GM12878 (cell line): ENCODE measurements at regions not wholly inside any gene's neighbourhood (a gene's known extent, or its start where the extent isn't known, plus 50 kb on each side); places are given as distances from the start of the nearest gene placed in this dataset.

ENCODE experiments used
- ATAC-seq: fragments of 200-7000 bp; cut with Tn5 transposase; 3 replicates; pipeline ENCODE4 v1.9.1; 2020; ENCODE audit warnings: mild to moderate bottlenecking, moderate library complexity
- BruUV-seq: library from RNA; stranded (reverse); fragments of 400-500 nt; replicated peaks from 2 replicates; lab custom pipeline; 2021; lab: Mats Ljungman, UMichigan
- CTCF ChIA-PET: fragments of 300-600 bp; sonication (Branson Sonifier 250); formaldehyde crosslinking; extraction: SDS; loops from one replicate; lab custom pipeline; 2021; ENCODE audit warnings: inconsistent platforms; lab: Yijun Ruan, JAX
- POLR2A ChIA-PET: fragments of 350-600 bp; formaldehyde crosslinking; extraction: SDS; loops from one replicate; lab custom pipeline; 2021; ENCODE audit warnings: inconsistent platforms; lab: Charles Lee
- RAD21 ChIA-PET: fragments of 300-600 bp; sonication (Branson Sonifier 250); formaldehyde crosslinking; loops from one replicate; lab custom pipeline; 2023; ENCODE audit warnings: antibody characterized with exemption; ENCODE audit not compliant: unreplicated experiment; lab: Charles Lee
- SMC1A ChIA-PET: fragments of 300-600 bp; sonication (Branson Sonifier 250); formaldehyde crosslinking; loops from one replicate; lab custom pipeline; 2023; ENCODE audit not compliant: unreplicated experiment, uncharacterized antibody; lab: Charles Lee
- DNase-seq: peaks from one replicate; pipeline ENCODE4 v3.0.0-alpha.2; 2011; ENCODE audit warnings: low read depth, low spot score
- FAIRE-seq: peaks from 3 replicates; lab custom pipeline; 2011; peaks lifted over from hg19 to GRCh38; lab: Jason Lieb, UNC
- H2AFZ ChIP-seq: 2 replicates; pipeline ENCODE4 v1.6.0; 2011; ENCODE audit warnings: low read depth, low read length, control low read depth; ENCODE audit not compliant: control insufficient read depth
- H3K27ac ChIP-seq: 2 replicates; pipeline ENCODE4 v1.5.1; 2011; ENCODE audit warnings: control low read depth; ENCODE audit not compliant: control insufficient read depth, insufficient read depth
- H3K27me3 ChIP-seq, 2 experiments: replicated peaks in 1 of 2; 2 replicates each; pipeline versions ENCODE4 v1.6.0 to v1.6.1; 2011; ENCODE audit warnings: low read length in 1 of 2; ENCODE audit not compliant: control insufficient read depth in 2 of 2, insufficient read depth in 2 of 2
- H3K36me3 ChIP-seq, 2 experiments: 2 replicates each; pipeline ENCODE4 v1.5.1; 2011; ENCODE audit warnings: low read length in 1 of 2; ENCODE audit not compliant: control insufficient read depth in 2 of 2, insufficient read depth in 2 of 2
- H3K4me1 ChIP-seq: 2 replicates; pipeline ENCODE4 v1.6.1; 2011; ENCODE audit warnings: mild to moderate bottlenecking, low read length, moderate library complexity, mixed read lengths; ENCODE audit not compliant: control insufficient read depth, insufficient read depth
- H3K4me2 ChIP-seq: 2 replicates; pipeline ENCODE4 v1.6.0; 2011; ENCODE audit warnings: control low read depth; ENCODE audit not compliant: control insufficient read depth, insufficient read depth
- H3K4me3 ChIP-seq: fragments of 200-600 bp; sonication (generic); 2 replicates; pipeline ENCODE4 v1.5.1; 2016
- H3K79me2 ChIP-seq: 2 replicates; pipeline ENCODE4 v1.6.0; 2011; ENCODE audit warnings: low read length; ENCODE audit not compliant: control insufficient read depth, insufficient read depth
- H3K9ac ChIP-seq: 2 replicates; pipeline ENCODE4 v1.8.0; 2011; ENCODE audit warnings: low read length, control low read depth, mixed read lengths; ENCODE audit not compliant: control insufficient read depth, insufficient read depth
- H3K9me3 ChIP-seq: replicated peaks from 3 replicates; pipeline ENCODE4 v1.5.1; 2011; ENCODE audit warnings: mild to moderate bottlenecking, low read length; ENCODE audit not compliant: control insufficient read depth, insufficient read depth
- H4K20me1 ChIP-seq: 2 replicates; pipeline ENCODE4 v1.6.0; 2011; ENCODE audit not compliant: control insufficient read depth, insufficient read depth
- BCL11A ChIP-seq: IDR thresholded peaks from 2 replicates; pipeline ENCODE4 v1.6.1; 2011; ENCODE audit warnings: low read depth, low read length
- KDM1A ChIP-seq: fragments of 200-600 bp; sonication (generic); IDR thresholded peaks from 2 replicates; pipeline ENCODE4 v1.6.1; 2016; ENCODE audit warnings: borderline replicate concordance
- SMARCA5 ChIP-seq: fragments of 450-650 bp; IDR thresholded peaks from 2 replicates; pipeline ENCODE4 v1.6.1; 2017; ENCODE audit warnings: mild to moderate bottlenecking
- SREBF2 ChIP-seq: IDR thresholded peaks from 2 replicates; pipeline ENCODE4 v1.6.1; 2012; ENCODE audit warnings: mild to moderate bottlenecking, low read length
- YY1 ChIP-seq: IDR thresholded peaks from 2 replicates; pipeline ENCODE4 v1.6.1; 2011; ENCODE audit warnings: low read depth, mild to moderate bottlenecking, low read length
- ZNF592 ChIP-seq: fragments of 450-650 bp; IDR thresholded peaks from 2 replicates; pipeline ENCODE4 v1.6.1; 2017; ENCODE audit warnings: mild to moderate bottlenecking, moderate library complexity
- WGBS: methylation state at CpG from one replicate; pipeline ENCODE4 v1.1.6; 2016; ENCODE audit warnings: low lambda C conversion rate; ENCODE audit not compliant: insufficient replicate concordance, insufficient coverage; ENCODE audit errors: missing lambda C conversion rate; 5-methylcytosine and 5-hydroxymethylcytosine counted together
- in situ Hi-C: fragments of 300-500 bp; cut with MboI; formaldehyde crosslinking; loops from 9 replicates; pipeline ENCODE4 v1.14.3; 2018; ENCODE audit warnings: mixed read lengths
- intact Hi-C: fragments of 100-400 bp; cut with micrococcal nuclease; formaldehyde crosslinking; loops from one replicate; pipeline ENCODE4 v1.14.2; 2022; ENCODE audit not compliant: unreplicated experiment
- TF ChIP-seq, protein P1 (sequence below): fragments of 150-350 bp; IDR thresholded peaks from 2 replicates; pipeline ENCODE4 v1.6.1; 2014; ENCODE audit warnings: mild to moderate bottlenecking, low read depth, low read length

- FAIRE-seq = no peak
- POLR2A ChIA-PET = no interaction called here
- ATAC-seq = no peak
- intact Hi-C loops (no loop called here), in situ Hi-C loops (no loop called here)
- Histone ChIP-seq H3K4me1 (no peaks in the 10 kb centered on the region), H3K4me2 (no peak overlapping the region), H3K27me3 (no peaks in the 10 kb centered on the region), H2AFZ (no peak overlapping the region), H4K20me1 (no peaks in the 10 kb centered on the region), H3K9me3 (no peaks in the 10 kb centered on the region; the same call in 2 of the 3 replicates), H3K36me3 (no peaks in the 10 kb centered on the region), H3K4me3 (no peak overlapping the region), H3K79me2 (no peaks in the 10 kb centered on the region), H3K27ac (no peak overlapping the region), H3K9ac (no peak overlapping the region)
- DNase-seq = no peak
- CTCF ChIA-PET = no interaction called here
- TF ChIP-seq KDM1A (no peak), SMARCA5 (no peak)
- TF ChIP-seq, protein P1, sequence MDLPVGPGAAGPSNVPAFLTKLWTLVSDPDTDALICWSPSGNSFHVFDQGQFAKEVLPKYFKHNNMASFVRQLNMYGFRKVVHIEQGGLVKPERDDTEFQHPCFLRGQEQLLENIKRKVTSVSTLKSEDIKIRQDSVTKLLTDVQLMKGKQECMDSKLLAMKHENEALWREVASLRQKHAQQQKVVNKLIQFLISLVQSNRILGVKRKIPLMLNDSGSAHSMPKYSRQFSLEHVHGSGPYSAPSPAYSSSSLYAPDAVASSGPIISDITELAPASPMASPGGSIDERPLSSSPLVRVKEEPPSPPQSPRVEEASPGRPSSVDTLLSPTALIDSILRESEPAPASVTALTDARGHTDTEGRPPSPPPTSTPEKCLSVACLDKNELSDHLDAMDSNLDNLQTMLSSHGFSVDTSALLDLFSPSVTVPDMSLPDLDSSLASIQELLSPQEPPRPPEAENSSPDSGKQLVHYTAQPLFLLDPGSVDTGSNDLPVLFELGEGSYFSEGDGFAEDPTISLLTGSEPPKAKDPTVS = no peak
- no TSS peak for BruUV-seq
- SMC1A ChIA-PET = no interaction called here
- 15% methylated on average over 8 of the region's 9 CpGs for WGBS
- RAD21 ChIA-PET = no interaction called here
Observed at GRCh38 chr13:112165712-112166111, 98.8 kb downstream of the SOX1 start.

- H2AFZ ChIP-seq = no peak overlapping the region
- no peak for ATAC-seq
- DNase-seq = no peak
- in situ Hi-C loops = no loop called here
- no peak for FAIRE-seq
- no peaks in the 10 kb centered on the region for H3K36me3 ChIP-seq
- no peaks in the 10 kb centered on the region for H4K20me1 ChIP-seq
- WGBS = 51% methylated on average over 11 of the region's 11 CpGs
- no peaks in the 10 kb centered on the region for H3K27me3 ChIP-seq
- H3K4me2 ChIP-seq = no peak overlapping the region
- H3K4me1 ChIP-seq = no peaks in the 10 kb centered on the region
- TF ChIP-seq ZNF592 (no peak), YY1 (0 out of 2 replicates have a peak, but pooled peaks have one; percentile 32), BCL11A (no peak), SREBF2 (no peak)
- TF ChIP-seq, all 136 proteins: peak for 1
- no peaks in the 10 kb centered on the region; the same call in 2 of the 3 replicates for H3K9me3 ChIP-seq
- ChIA-PET RAD21 (no interaction called here), CTCF (no interaction called here), SMC1A (no interaction called here), POLR2A (no interaction called here)
- no peak overlapping the region for H3K27ac ChIP-seq
- no peak overlapping the region for H3K9ac ChIP-seq
- no peaks in the 10 kb centered on the region for H3K79me2 ChIP-seq
- intact Hi-C loops = no loop called here
- no peak overlapping the region for H3K4me3 ChIP-seq
- no TSS peak for BruUV-seq
Observed at GRCh38 chr13:112168761-112169160, 101.8 kb downstream of the SOX1 start.
